ENCODE measurements at regions not wholly inside any gene's neighbourhood (a gene's known extent, or its start where the extent isn't known, plus 50 kb on each side); places are given as distances from the start of the nearest gene placed in this dataset.
"Not testable (repeated sequence)": the region's sequence is repeated elsewhere in the genome, so short reads cannot be mapped to it uniquely, and the experiment has no call there.

- DNase-seq, result no peak
These were observed 932.0 kb downstream of the C4orf33 start for GRCh38 chr4:130027973-130028372.

DNA sequence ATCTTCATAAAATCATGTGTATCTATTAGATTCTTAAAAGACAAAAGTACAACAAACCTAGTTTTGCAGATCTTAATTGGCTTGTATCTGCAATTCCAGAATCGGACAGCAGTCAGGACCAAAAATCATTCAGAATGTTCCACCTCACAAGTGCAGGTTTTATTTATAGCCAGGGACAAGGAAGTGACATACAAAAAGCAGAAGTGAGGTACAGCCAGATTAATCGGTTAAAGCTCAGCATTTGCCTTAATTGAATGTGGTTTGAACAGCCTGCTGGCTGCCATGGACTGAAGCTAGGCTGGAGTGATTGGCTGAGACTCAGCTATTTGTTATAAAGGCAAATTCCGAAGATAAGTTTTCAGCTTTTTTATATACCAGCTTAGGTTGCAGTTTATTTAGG is 932.6 kb downstream of the C4orf33 start:
- DNase-seq, result no peak

DNA sequence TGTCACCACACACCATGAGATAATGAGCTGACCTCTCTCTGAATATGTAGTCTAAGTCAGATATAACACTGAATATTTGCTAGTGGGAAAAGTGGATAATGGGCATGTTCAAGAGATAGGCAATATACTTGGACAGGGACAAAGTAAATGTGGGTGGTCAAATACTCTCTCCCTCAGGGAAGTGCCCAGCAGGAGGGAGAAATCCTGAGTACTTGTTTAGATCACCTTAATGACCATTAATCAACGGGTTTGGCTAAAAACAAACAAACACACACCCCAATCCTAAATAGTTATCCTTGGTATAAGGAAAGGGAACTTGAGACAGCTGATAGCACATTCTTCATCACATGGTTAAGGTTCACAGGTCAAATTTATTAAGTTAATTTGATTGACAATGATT is 933.5 kb downstream of the C4orf33 start:
- no peak for DNase-seq

GRCh38 chr4:130031858-130032257 is 935.9 kb downstream of the C4orf33 start:
- DNase-seq, result no peak

DNA sequence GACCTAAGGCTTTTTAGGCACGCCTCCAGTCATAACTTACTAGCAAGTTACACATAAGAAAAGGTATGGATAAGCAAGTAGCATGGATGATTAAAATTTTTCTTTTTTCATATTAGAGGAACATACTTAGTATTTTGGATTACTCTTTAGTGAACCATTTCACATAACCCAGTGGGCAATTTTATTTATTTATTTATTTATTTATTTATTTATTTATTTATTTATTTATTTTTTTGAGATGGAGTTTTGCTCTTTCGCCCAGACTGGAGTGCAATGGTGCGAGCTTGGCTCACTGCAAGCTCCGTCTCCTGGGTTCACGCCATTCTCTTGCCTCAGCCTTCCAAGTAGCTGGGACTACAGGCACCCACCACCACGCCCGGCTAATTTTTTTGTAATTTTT is 937.7 kb downstream of the C4orf33 start:
- DNase-seq, result not testable (repeated sequence)

DNA sequence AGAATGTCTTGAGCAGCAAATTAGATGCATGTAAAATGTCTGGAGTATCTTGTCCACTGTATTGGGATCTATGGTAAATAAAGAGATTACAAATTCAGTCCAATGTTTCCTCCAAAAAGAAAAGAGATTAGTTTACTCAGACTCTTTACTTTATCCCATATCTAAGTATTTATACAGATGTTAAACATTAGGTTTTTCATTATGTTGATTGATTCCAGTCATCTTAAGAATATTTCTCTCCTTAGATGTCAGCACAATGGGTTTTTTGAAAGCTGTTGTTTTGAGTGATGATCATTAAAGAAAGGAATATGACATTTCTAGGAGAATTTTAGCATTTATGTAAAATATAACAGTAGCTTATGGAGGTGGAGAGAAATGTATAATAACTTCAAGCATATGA is 938.9 kb downstream of the C4orf33 start:
- no peak for DNase-seq

- DNase-seq, result no peak
These were observed 939.4 kb downstream of the C4orf33 start for GRCh38 chr4:130035391-130035790.

- DNase-seq, result not testable (repeated sequence)
These were observed 941.9 kb downstream of the C4orf33 start for GRCh38 chr4:130037866-130038265.

GRCh38 chr4:130038540-130038939 is 942.6 kb downstream of the C4orf33 start:
- not testable (repeated sequence) for DNase-seq

GRCh38 chr4:130043732-130044160 is 947.8 kb downstream of the C4orf33 start:
- DNase-seq, result no peak

GRCh38 chr4:130044788-130045531 is 949.0 kb downstream of the C4orf33 start:
- no peak for DNase-seq

- DNase-seq, result no peak
These were observed 957.8 kb downstream of the C4orf33 start for GRCh38 chr4:130053723-130054122.

GRCh38 chr4:130054908-130055307 is 959.0 kb downstream of the C4orf33 start:
- DNase-seq, result no peak

DNA sequence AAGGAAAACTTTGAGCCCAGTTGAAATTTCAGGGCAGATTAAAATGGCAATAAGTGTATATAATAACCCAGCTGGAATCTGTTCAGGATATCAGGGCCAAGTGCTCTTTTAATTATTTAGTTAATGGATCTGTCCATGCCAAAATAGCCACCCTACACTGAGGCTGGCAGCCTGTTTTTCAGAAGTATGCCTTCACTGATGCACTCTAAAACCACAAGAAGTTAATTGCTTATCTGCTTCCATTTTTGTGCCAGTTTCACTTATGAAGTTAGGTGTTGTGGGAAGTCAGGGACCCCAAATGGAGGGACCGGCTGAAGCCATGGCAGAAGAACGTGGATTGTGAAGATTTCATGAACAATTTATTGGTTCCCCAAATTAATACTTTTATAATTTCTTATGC is 960.3 kb downstream of the C4orf33 start:
- DNase-seq, result no peak

- DNase-seq, result no peak
These were observed 968.5 kb downstream of the C4orf33 start for GRCh38 chr4:130064471-130064870.

GRCh38 chr4:130067419-130067818 is 971.5 kb downstream of the C4orf33 start:
- no peak for DNase-seq

DNA sequence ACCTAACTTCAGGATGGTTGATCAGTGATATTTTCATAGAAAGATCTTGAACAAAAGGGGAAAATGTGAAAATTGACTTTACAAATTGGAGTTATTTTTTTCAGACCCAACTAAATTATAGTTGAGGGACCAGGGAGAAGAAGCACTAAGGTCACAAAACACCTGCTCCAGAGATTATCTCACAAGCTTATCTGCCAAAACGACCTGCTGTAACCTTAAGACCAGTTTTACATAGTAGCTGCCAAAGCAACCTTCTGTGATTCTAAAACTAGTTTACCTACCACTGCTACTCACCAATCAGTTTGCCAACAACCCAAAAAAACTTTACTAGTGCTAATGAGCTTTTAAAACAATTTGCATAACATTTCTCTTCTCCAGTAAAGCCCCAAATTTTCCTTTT is 972.1 kb downstream of the C4orf33 start:
- no peak for DNase-seq

DNA sequence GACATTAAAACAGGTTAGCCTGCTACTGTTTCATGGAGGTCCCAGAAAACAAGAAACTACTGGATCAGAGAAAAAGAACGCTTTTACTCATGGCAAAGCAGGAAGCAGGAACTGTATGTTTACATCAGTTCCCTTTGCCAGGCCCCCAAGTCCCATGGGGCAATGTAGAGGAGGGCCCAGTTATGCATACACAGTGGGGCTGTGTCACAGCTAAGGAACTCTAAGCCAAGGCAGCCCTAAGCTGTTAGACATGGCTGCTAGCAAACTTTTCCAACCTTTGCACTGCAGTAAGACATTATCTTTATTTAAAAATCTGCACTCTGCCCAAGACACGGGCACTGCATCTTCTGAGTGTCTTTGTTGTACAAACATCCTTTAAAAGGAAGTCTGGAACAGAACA is 975.8 kb downstream of the C4orf33 start:
- no peak for DNase-seq

DNA sequence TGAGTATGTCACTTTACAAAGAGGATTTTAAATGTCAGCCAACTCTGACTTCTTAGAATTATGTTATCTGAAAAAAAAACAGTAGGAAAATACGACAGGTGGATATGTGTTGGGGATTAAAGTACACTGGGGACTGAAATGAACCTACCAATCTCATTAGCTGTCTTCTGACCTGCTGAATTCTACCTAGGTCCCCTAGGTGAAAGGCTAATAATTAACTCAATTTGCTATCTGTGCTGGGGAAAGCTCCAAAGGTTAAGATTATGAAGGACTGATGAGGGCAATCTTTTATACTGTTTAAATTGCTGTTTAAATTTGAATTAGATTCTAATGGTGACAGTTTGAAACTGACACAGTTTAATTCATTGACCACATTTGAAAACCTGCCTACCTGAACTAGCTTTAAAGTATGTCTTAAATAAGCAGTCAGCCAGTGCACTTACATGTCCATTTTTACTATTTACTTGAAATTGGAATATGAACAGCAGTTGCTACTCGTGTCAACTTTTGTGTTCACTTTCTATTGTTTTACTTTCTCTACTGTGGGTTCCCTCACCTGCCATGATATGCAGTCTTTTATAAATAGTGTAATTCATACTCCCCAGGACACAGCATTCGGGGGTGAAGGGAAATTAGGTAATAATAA is 977.3 kb downstream of the C4orf33 start:
- no peak for DNase-seq

DNA sequence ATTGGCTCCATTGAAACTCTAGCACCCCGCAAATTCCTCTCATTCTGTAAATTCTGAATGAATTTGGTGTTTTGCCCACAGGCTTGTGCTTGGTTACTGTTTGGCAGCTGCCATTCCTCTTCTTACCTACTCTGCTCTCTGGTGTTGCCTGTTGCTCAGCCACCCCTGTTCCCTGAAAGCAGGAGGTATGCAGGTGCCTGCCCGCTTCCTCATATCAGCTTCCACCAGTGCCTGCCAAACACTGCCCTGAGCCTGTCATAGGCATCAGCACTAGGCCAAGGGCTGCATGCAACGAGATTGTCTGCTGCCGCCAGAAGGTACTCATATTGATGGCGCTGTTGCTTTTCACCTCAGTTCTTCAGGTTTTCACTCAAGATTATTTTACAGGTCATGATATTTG is 978.1 kb downstream of the C4orf33 start:
- DNase-seq, result no peak

DNA sequence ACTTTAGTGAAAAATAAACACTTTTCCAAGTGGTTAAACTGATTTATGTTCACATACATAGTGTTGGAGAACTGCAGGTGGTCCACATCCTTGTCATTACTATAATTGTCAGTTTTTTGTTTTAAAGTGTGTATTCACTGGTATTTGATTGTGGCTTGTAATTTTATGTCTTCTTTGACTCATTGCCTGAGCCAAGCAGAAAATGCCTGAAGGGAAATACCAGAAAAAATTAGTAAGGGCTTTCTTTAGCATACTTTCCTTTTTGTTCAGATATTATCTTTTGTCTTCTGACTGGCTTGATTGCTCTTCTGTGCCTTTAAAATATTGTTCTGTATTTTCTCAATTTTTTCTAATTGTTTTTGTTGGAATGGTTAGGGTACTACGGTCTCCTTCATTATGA is 981.3 kb downstream of the C4orf33 start:
- DNase-seq, result no peak

DNA sequence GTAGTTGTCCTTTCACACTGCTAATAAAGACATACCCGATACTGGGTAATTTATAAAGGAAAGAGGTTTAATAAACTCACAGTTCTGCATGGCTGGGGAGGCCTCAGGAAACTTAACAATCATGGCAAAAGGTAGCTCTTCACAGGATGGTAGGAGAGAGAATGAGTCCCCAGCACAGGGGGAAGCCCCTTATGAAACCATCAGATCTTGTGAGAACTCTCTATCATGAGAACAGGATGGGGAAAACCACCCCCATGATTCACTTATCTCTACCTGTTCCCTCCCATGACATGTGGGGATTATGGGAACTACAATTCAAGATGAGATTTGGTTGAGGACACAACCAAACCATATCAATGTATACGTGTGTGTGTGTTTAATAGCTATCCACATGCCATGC is 983.1 kb downstream of the C4orf33 start:
- DNase-seq, result not testable (repeated sequence)

DNA sequence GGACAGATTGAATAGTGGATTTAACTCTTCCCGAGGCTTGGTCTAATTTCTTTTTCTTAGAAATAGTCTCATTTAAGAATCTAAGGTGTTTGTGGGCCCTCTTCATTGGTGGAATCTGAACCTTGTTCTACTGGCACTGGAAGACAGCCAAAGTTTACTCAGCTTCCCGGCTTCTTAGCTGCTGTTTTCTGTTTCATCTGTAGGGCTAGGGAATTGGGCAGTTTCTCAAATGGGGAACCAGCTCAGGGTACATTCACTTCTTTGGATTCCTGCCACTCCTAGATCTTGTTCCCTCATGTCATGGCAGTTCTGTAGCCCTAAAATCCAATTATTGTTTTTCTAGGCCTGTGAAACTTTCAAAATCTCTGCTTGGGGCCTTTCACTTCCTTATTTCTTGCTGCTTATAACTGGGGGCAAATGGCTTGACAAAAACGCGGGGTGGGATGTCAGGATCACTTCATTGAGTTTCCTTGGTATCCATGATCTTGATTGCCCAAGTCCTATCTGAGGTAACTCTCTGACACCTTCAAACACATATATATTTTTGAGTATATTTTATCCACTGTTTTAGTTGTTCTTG is 985.0 kb downstream of the C4orf33 start:
- no peak for DNase-seq

DNA sequence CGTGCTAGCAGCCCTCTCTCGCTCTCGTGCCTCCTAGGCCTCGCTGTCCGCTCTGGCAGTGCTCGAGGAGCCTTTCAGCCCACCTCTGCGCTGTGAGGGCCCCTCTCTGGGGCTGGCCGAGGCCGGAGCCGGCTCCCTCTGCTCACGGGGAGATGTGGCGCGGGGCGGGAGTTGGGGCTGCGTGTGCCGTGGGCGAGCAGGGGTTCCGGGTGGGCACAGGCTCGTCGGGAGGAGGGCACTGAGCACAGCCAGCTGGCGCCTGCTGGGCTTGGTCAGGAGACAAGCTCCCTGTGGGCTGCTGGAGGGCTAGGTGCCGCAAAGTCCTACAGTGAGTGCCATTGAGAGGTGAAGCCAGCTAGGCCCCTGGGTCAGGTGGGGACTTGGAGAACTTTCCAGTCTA is 994.5 kb downstream of the C4orf33 start:
- no peak for DNase-seq
